Right lobe of liver (tissue), 6 donors: ENCODE measurements at regions not wholly inside any gene's neighbourhood (a gene's known extent, or its start where the extent isn't known, plus 50 kb on each side); places are given as distances from the start of the nearest gene placed in this dataset.

Source experiments
- ATAC-seq, 4 donors: fragments of 200-7000 bp; cut with Tn5 transposase; one replicate each; pipeline ENCODE4 v1.9.1; 2020; ENCODE audit warnings: mild to moderate bottlenecking in 4 of 4, moderate library complexity in 4 of 4
- DNase-seq, 3 donors: peaks; one replicate each; pipeline ENCODE4 v3.0.0-alpha.2; 2020
- H3K27ac ChIP-seq, 3 donors: fragments of 200-600 bp; one replicate each; pipeline ENCODE4 v1.8.0; 2022
- H3K27me3 ChIP-seq, 2 donors: fragments of 200-600 bp; one replicate each; pipeline ENCODE4 v1.8.0; 2022
- H3K36me3 ChIP-seq, 4 donors: fragments of 200-600 bp; sonication (generic) in 1 of 4; one replicate each; pipeline versions ENCODE4 v1.5.1 to v1.8.0; 2017 to 2022; ENCODE audit warnings: control low read depth in 1 of 4
- H3K4me1 ChIP-seq, 4 donors: fragments of 200-600 bp; sonication (generic) in 1 of 4; one replicate each; pipeline versions ENCODE4 v1.5.1 to v1.8.0; 2017 to 2022; ENCODE audit warnings: control low read depth in 1 of 4
- H3K4me3 ChIP-seq, 3 donors: fragments of 200-600 bp; one replicate each; pipeline ENCODE4 v1.8.0; 2022
- H3K9me3 ChIP-seq, 4 donors: fragments of 200-600 bp; sonication (generic) in 1 of 4; one replicate each; pipeline versions ENCODE4 v1.5.1 to v1.8.0; 2017 to 2022; ENCODE audit warnings: control low read depth in 1 of 4
- CTCF ChIP-seq, 4 donors: fragments of 200-600 bp in 3 of 4; fragments of 450-650 bp in 1 of 4; IDR thresholded peaks; one replicate each; pipeline versions ENCODE4 v1.5.1 to v1.8.0; 2016 to 2022; ENCODE audit warnings: antibody characterized with exemption in 4 of 4, mild to moderate bottlenecking in 2 of 4
- POLR2A ChIP-seq: fragments of 450-650 bp; IDR thresholded peaks from one replicate; pipeline ENCODE4 v1.6.1; 2017; ENCODE audit warnings: antibody characterized with exemption, mild to moderate bottlenecking
- WGBS: methylation state at CpG from one replicate; pipeline ENCODE4 v1.1.6; 2018; ENCODE audit warnings: low coverage, low lambda C conversion rate; ENCODE audit not compliant: insufficient coverage; ENCODE audit errors: missing lambda C conversion rate; 5-methylcytosine and 5-hydroxymethylcytosine counted together
- intact Hi-C, 2 donors: fragments of 100-400 bp; cut with DNase I; formaldehyde crosslinking; loops; one replicate each; pipeline versions ENCODE4 v1.11.2 to v1.14.1; 2022
- donor health status: DM: no; HTN: yes; CAD: no.
- donor health status: DM: no; HTN: no; CAD: no.
- donor health status: DM: no; HTN: no; CAD: no.
- donor health status: DM: no; HTN: yes; CAD: no.
- donor health status: DM: no; HTN: yes; CAD: no.

GRCh38 chr1:221363039-221363438 is 378.9 kb downstream of the DUSP10 start:
- H3K36me3 ChIP-seq, result no peaks in the 10 kb centered on the region
- no peak for ATAC-seq
- H3K4me1 ChIP-seq, result peaks cover 0 to 7% (median 2%) of the 10 kb centered on the region in 4 donors
- H3K4me3 ChIP-seq, result no peak overlapping the region
- no peaks in the 10 kb centered on the region for H3K9me3 ChIP-seq
- H3K27ac ChIP-seq, result no peak overlapping the region
- intact Hi-C loops, result no loop called here
- H3K27me3 ChIP-seq, result no peaks in the 10 kb centered on the region
- DNase-seq, result no peak
- no peak for TF ChIP-seq CTCF (IDR thresholded peaks at IDR 0.05)
- WGBS, result 47% methylated on average over 2 of the region's 2 CpGs

GRCh38 chr1:221366495-221367110 is 375.3 kb downstream of the DUSP10 start:
- 10% methylated on average over 3 of the region's 3 CpGs for WGBS
- Histone ChIP-seq H3K4me1 (peaks cover 0 to 7% (median 2%) of the 10 kb centered on the region in 4 donors), H3K36me3 (no peaks in the 10 kb centered on the region), H3K27ac (peak overlapping the region in 1 of 3 donors; percentile 47), H3K4me3 (no peak overlapping the region), H3K27me3 (no peaks in the 10 kb centered on the region), H3K9me3 (no peaks in the 10 kb centered on the region)
- no peak for TF ChIP-seq CTCF (IDR thresholded peaks at IDR 0.05)
- no peak for TF ChIP-seq POLR2A
- intact Hi-C loops, result no loop called here
- DNase-seq (no peak), ATAC-seq (peak; percentile 71 to 88 (median 80))

- no peak overlapping the region for H3K27ac ChIP-seq
- TF ChIP-seq CTCF (IDR thresholded peaks at IDR 0.05), result no peak
- no peaks in the 10 kb centered on the region for H3K27me3 ChIP-seq
- 75% methylated on average over 3 of the region's 3 CpGs for WGBS
- ATAC-seq (no peak), DNase-seq (no peak)
- no peaks in the 10 kb centered on the region for H3K9me3 ChIP-seq
- intact Hi-C loops, result no loop called here
- H3K4me3 ChIP-seq, result no peak overlapping the region
- H3K4me1 ChIP-seq, result peaks cover 0 to 5% (median 1%) of the 10 kb centered on the region in 4 donors
- H3K36me3 ChIP-seq, result no peaks in the 10 kb centered on the region
Measured at GRCh38 chr1:221371705-221372104, 370.2 kb downstream of the DUSP10 start.

- Histone ChIP-seq H3K36me3 (no peaks in the 10 kb centered on the region), H3K27ac (no peak overlapping the region), H3K9me3 (no peaks in the 10 kb centered on the region), H3K4me1 (no peaks in the 10 kb centered on the region), H3K4me3 (no peak overlapping the region), H3K27me3 (no peaks in the 10 kb centered on the region)
- TF ChIP-seq POLR2A (no peak), CTCF (IDR thresholded peaks at IDR 0.05) (no peak)
- DNase-seq, result no peak
- intact Hi-C loops, result no loop called here
- ATAC-seq, result no peak
- 84% methylated on average over 1 of the region's 1 CpG for WGBS
Measured at GRCh38 chr1:221373795-221374194, 368.1 kb downstream of the DUSP10 start.

- ATAC-seq (no peak), DNase-seq (no peak)
- Histone ChIP-seq H3K27me3 (no peaks in the 10 kb centered on the region), H3K4me3 (no peak overlapping the region), H3K27ac (no peak overlapping the region), H3K9me3 (no peaks in the 10 kb centered on the region), H3K36me3 (no peaks in the 10 kb centered on the region), H3K4me1 (no peaks in the 10 kb centered on the region)
- intact Hi-C loops, result no loop called here
- TF ChIP-seq CTCF (IDR thresholded peaks at IDR 0.05), result no peak
- 79% methylated on average over 5 of the region's 5 CpGs for WGBS
Measured at GRCh38 chr1:221376286-221376685, 365.6 kb downstream of the DUSP10 start.
